ENCODE measurements at regions not wholly inside any gene's neighbourhood (a gene's known extent, or its start where the extent isn't known, plus 50 kb on each side); places are given as distances from the start of the nearest gene placed in this dataset.

DNA sequence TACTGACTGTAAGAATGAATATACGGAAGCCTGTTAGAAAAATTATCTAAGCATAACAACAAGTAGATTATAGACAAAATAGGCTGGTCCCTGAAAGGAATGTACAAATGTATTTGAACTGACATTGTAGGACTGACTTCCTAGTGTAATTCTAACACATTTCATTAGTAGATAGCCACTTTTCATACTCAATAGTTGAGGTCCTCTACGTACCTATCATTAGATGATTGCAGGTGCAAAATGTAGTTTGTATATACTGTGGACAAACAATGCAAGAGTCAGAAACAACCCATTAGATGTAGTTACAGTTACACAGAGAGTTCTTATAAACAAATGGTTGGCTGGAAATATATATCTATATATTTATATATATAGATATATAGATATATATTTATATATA, 402.3 kb upstream of the SLITRK6 start:
- H3K27ac ChIP-seq: no peak overlapping the region
- no peak for TF ChIP-seq CTCF (conservative IDR thresholded peaks at IDR 0.05)

- no peak overlapping the region for H3K27ac ChIP-seq
- no peak for TF ChIP-seq CTCF (conservative IDR thresholded peaks at IDR 0.05)
Observed at GRCh38 chr13:86193281-86193680, 394.1 kb upstream of the SLITRK6 start.

DNA sequence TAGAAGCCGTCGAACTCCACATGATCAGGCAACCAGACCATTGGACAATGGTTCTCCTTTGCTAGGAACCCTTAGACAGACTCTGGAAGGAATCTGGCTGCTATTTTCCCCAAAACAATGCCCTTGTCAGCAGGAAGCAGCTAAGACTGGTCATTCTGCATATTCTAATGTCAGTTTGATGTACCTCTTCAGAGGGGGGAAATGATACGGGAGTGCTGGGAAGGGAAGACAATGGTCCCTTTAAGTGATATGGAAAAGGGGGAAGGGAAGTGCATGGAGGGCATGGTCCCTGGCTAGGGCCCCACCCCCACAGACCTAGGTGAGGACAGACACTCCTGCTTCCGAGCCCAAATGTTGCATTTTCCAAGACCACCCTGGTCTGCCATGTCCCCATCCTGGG, 389.0 kb upstream of the SLITRK6 start:
- no peak for TF ChIP-seq CTCF (conservative IDR thresholded peaks at IDR 0.05)
- H3K27ac ChIP-seq: no peak overlapping the region

DNA sequence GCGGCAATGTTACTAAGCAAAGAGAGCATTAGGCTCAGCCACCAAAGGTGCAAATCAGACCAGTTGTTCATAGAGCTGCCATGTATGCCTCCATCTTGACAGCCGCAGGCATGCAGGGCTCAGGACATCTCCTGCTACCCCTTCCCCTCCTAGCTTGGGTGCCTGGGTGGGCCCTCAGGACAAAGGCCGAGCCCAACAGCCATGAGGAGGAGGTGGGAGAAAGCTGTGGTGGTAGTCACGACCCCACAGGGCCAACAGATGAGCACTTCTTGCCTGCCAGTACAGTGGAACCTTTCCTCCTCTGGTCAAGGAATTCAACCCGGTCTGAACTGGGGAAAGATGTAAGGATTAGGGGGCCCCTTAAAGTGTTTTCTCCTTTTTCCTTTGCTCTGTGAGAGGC, 386.4 kb upstream of the SLITRK6 start:
- H3K27ac ChIP-seq: no peak overlapping the region
- TF ChIP-seq CTCF (conservative IDR thresholded peaks at IDR 0.05): no peak

DNA sequence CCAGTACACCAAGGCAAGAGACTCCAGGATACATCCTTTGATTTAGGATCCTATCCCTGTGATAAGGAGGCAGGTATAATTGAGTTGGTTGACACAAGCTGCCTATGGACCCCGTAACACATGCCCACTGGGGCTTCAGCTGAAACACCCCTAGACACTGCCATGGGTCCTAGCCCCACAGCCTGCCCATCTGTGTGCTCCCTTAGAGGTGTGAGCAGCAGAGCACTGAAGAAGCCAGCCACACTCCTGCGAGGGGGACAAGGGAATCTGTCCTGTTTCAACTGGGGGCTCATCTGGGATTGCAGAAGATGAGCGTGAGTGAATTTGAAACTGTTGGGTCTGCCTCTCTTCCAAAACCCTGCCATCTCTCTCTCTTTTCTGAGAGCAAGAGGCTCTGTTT, 385.9 kb upstream of the SLITRK6 start:
- TF ChIP-seq CTCF (conservative IDR thresholded peaks at IDR 0.05): no peak
- H3K27ac ChIP-seq: no peak overlapping the region

GRCh38 chr13:86174622-86175021, 375.4 kb upstream of the SLITRK6 start:
- no peak overlapping the region for H3K27ac ChIP-seq
- TF ChIP-seq CTCF (conservative IDR thresholded peaks at IDR 0.05): no peak

DNA sequence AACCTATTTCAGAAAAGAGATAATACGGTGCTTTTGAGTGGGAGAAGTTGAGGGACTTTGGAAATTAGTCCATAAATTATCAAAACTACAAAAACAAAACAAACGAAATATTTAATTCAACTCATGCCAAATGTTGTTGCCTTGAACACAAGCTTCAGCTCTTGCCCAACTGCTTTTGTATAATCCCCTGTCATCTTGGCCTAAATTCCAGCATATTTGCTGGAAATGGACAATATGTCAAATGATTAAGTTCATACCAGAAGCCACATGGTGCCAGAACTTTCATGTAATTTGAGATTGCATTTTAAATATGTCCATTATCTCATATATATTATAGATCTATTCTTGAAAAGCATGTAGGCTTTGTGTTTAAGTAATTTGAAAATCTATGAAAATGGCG, 373.7 kb upstream of the SLITRK6 start:
- no peak for TF ChIP-seq CTCF (conservative IDR thresholded peaks at IDR 0.05)
- no peak overlapping the region for H3K27ac ChIP-seq

DNA sequence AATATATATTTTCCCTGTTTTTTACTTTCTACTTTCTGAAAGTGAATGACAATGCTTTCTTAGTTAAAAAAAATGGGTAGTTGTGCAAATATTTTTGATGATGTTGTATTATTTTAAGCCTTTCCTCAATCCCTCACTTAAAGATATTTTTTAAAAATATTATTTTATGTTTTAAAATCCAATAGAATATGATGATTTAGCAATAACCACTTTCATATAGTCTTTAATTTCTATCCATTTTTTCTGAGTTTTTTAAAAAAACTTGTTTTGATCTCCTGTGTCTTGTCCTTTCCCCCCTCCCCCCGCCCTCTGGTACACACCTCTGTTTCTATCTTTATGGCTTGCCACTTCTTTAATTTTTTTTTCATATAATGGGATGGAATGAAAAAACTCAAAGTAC, 362.0 kb upstream of the SLITRK6 start:
- no peak overlapping the region for H3K27ac ChIP-seq
- no peak for TF ChIP-seq CTCF (conservative IDR thresholded peaks at IDR 0.05)

All from VCaP (cell line).